ENCODE measurements at regions not wholly inside any gene's neighbourhood (a gene's known extent, or its start where the extent isn't known, plus 50 kb on each side); places are given as distances from the start of the nearest gene placed in this dataset.

- H3K9me3 ChIP-seq (ENCODE audit: control insufficient read depth, insufficient read depth, low read depth, low read length): no peaks in the 10 kb centered on the region
- no peak for TF ChIP-seq TCF7L2 (IDR thresholded peaks at IDR 0.05; ENCODE audit: low read depth, low read length)
- TF ChIP-seq POLR2AphosphoS5 (IDR thresholded peaks at IDR 0.05; ENCODE audit: low read depth, low read length): no peak
- no peak for TF ChIP-seq REST (IDR thresholded peaks at IDR 0.05; ENCODE audit: insufficient read depth in 1 of 2, low read depth in 2 of 2, low read length in 1 of 2)
- no peak for TF ChIP-seq CTCF (IDR thresholded peaks at IDR 0.05)
- no peak for TF ChIP-seq SIN3A (IDR thresholded peaks at IDR 0.05; ENCODE audit: borderline replicate concordance, insufficient read depth, low read depth, low read length)
- ChIA-PET POLR2A (interaction anchor here (0.6 kb wide), 1 partner anchor 664 kb away, joined by 3 read pairs; no protein-coding TSS in a partner anchor), CTCF (no interaction called here)
- ATAC-seq (no peak), DNase-seq (ENCODE audit: low read depth, low spot score) (no peak)
- H3K36me3 ChIP-seq (ENCODE audit: control insufficient read depth, insufficient read depth, low read length): no peaks in the 10 kb centered on the region
- no peaks in the 10 kb centered on the region for H3K4me1 ChIP-seq (ENCODE audit: control insufficient read depth, insufficient read depth, low read length)
- intact Hi-C loops (cut with micrococcal nuclease; ENCODE audit: unreplicated experiment): no loop called here
- H3K4me3 ChIP-seq (ENCODE audit: low read depth in 2 of 2, low read length in 2 of 2): no peak overlapping the region
- in situ Hi-C loops (cut with HindIII; ENCODE audit: low pct_unique_long_range_greater_than_20kb, low sequenced_read_pairs): no loop called here
- H3K27me3 ChIP-seq (ENCODE audit: control insufficient read depth, insufficient read depth, low read length): no peaks in the 10 kb centered on the region
- no TSS peak for BruUV-seq (replicated peaks)
- no peak overlapping the region for H3K27ac ChIP-seq (ENCODE audit: low read length)
Measured at GRCh38 chr1:81654147-81654546, 146.6 kb upstream of the ADGRL2 start.

- no peak overlapping the region for H3K27ac ChIP-seq (ENCODE audit: low read length)
- H3K4me1 ChIP-seq (ENCODE audit: control insufficient read depth, insufficient read depth, low read length): no peaks in the 10 kb centered on the region
- DNase-seq (ENCODE audit: low read depth, low spot score): no peak
- intact Hi-C loops (cut with micrococcal nuclease; ENCODE audit: unreplicated experiment) (no loop called here), in situ Hi-C loops (cut with HindIII; ENCODE audit: low pct_unique_long_range_greater_than_20kb, low sequenced_read_pairs) (no loop called here)
- POLR2A ChIA-PET: no interaction called here
- H3K4me3 ChIP-seq (ENCODE audit: low read depth in 2 of 2, low read length in 2 of 2): no peak overlapping the region
- TF ChIP-seq REST (IDR thresholded peaks at IDR 0.05; ENCODE audit: insufficient read depth in 1 of 2, low read depth in 2 of 2, low read length in 1 of 2): no peak
- TF ChIP-seq POLR2AphosphoS5 (IDR thresholded peaks at IDR 0.05; ENCODE audit: low read depth, low read length): no peak
- no peak for TF ChIP-seq SIN3A (IDR thresholded peaks at IDR 0.05; ENCODE audit: borderline replicate concordance, insufficient read depth, low read depth, low read length)
- no peak for TF ChIP-seq TCF7L2 (IDR thresholded peaks at IDR 0.05; ENCODE audit: low read depth, low read length)
- TF ChIP-seq CTCF (IDR thresholded peaks at IDR 0.05): no peak
- CTCF ChIA-PET: no interaction called here
- no peaks in the 10 kb centered on the region for H3K9me3 ChIP-seq (ENCODE audit: control insufficient read depth, insufficient read depth, low read depth, low read length)
- no peak for ATAC-seq
- H3K27me3 ChIP-seq (ENCODE audit: control insufficient read depth, insufficient read depth, low read length): no peaks in the 10 kb centered on the region
- no TSS peak for BruUV-seq (replicated peaks)
- no peaks in the 10 kb centered on the region for H3K36me3 ChIP-seq (ENCODE audit: control insufficient read depth, insufficient read depth, low read length)
Measured at GRCh38 chr1:81650776-81651175, 150.0 kb upstream of the ADGRL2 start.

Data from Panc1 (cell line).